ENCODE measurements at regions not wholly inside any gene's neighbourhood (a gene's known extent, or its start where the extent isn't known, plus 50 kb on each side); places are given as distances from the start of the nearest gene placed in this dataset.

DNA sequence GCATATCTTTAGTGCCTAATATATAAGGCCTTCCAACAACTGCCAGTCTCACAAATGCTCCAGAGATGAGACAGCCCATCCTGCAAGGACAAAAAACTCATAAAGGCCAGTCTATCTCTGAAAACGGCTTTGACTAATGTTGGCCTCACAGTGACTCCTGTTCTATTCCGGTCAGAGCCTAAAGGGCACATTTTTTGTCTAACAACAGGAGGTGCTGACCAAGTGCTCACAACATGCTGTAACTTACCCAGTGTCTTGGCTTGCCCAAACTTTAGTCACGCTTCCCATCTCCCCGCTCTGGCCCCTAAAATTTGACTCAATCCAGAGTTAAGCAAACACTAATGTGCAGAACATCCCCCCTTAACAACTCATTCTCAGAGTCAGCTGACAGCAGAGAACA is 1411.2 kb upstream of the MIR17HG start:
- TF ChIP-seq GABPA (IDR thresholded peaks at IDR 0.05; ENCODE audit: low read depth) (no peak), POLR2AphosphoS5 (IDR thresholded peaks at IDR 0.05; ENCODE audit: low read depth) (no peak), REST (IDR thresholded peaks at IDR 0.05; ENCODE audit: insufficient replicate concordance, low read depth) (no peak), SPI1 (IDR thresholded peaks at IDR 0.05; ENCODE audit: borderline replicate concordance, low read depth) (no peak)
- TF ChIP-seq, protein P1, sequence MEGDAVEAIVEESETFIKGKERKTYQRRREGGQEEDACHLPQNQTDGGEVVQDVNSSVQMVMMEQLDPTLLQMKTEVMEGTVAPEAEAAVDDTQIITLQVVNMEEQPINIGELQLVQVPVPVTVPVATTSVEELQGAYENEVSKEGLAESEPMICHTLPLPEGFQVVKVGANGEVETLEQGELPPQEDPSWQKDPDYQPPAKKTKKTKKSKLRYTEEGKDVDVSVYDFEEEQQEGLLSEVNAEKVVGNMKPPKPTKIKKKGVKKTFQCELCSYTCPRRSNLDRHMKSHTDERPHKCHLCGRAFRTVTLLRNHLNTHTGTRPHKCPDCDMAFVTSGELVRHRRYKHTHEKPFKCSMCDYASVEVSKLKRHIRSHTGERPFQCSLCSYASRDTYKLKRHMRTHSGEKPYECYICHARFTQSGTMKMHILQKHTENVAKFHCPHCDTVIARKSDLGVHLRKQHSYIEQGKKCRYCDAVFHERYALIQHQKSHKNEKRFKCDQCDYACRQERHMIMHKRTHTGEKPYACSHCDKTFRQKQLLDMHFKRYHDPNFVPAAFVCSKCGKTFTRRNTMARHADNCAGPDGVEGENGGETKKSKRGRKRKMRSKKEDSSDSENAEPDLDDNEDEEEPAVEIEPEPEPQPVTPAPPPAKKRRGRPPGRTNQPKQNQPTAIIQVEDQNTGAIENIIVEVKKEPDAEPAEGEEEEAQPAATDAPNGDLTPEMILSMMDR (IDR thresholded peaks at IDR 0.05; ENCODE audit: insufficient read depth, low read length): no peak
